Thyroid gland (tissue), 4 donors: ENCODE measurements at regions not wholly inside any gene's neighbourhood (a gene's known extent, or its start where the extent isn't known, plus 50 kb on each side); places are given as distances from the start of the nearest gene placed in this dataset.

ENCODE experiments used
- CTCF ChIP-seq, 6 experiments: fragments of 200-600 bp in 3 of 6; fragments of 450-650 bp in 3 of 6; sonication (generic) in 3 of 6; IDR thresholded peaks; one replicate each; pipeline ENCODE4 v1.5.1; 2016 to 2019; ENCODE audit warnings: antibody characterized with exemption in 6 of 6, mild to moderate bottlenecking in 2 of 6, inconsistent platforms in 1 of 6, moderate library complexity in 1 of 6
- POLR2A ChIP-seq, 2 donors: fragments of 450-650 bp; IDR thresholded peaks; one replicate each; pipeline ENCODE4 v1.6.1; 2017; ENCODE audit warnings: antibody characterized with exemption in 2 of 2, mild to moderate bottlenecking in 2 of 2, moderate library complexity in 1 of 2

- no peak for TF ChIP-seq CTCF (IDR thresholded peaks at IDR 0.05)
- no peak for TF ChIP-seq POLR2A (IDR thresholded peaks at IDR 0.05)
These were observed 224.8 kb downstream of the ZNF248 start for GRCh38 chr10:37632641-37633040.
